ENCODE measurements at regions not wholly inside any gene's neighbourhood (a gene's known extent, or its start where the extent isn't known, plus 50 kb on each side); places are given as distances from the start of the nearest gene placed in this dataset.

DNA sequence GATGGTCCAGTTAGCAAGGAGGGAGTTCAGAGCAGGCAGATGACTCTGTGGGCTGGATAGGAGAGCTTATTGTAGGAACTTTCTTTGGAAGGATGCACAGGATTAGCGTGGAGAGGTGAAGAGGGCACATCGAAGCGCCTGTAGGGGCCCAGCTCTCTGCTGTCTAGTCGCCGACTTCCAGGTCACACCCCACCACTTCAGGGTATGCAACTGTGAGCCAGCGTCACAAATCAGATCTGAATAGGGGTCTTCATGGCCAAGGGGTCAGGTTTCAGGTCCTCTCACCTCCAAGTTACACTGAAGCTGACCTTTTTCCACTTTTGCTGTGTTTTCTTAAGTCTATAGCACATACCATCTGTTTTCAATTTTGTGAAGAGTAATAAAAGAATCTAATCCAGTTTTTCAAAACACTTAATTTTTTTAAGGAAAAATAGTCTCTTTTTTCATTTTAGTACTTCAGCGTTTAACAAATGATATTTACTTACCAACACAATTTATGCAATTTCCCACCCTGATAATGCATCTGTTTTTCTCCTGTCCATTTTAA, 364.2 kb upstream of the CLINT1 start:
- H3K27ac ChIP-seq (ENCODE audit: low read depth, low read length): no peak overlapping the region
- H3K27me3 ChIP-seq (ENCODE audit: insufficient read depth, low read length): no peaks in the 10 kb centered on the region
- H3K9ac ChIP-seq (ENCODE audit: low read depth, low read length): no peak overlapping the region
- H3K4me3 ChIP-seq (ENCODE audit: low read length): no peak overlapping the region
- H3K36me3 ChIP-seq (ENCODE audit: insufficient read depth, low read length): no peaks in the 10 kb centered on the region
- H3K4me1 ChIP-seq (ENCODE audit: insufficient read depth, low read length): no peaks in the 10 kb centered on the region; the same call in 1 of the 2 replicates
- WGBS: 92% methylated on average over 7 of the region's 7 CpGs
- no peaks in the 10 kb centered on the region for H3K9me3 ChIP-seq (ENCODE audit: insufficient read depth, low read depth, low read length)

DNA sequence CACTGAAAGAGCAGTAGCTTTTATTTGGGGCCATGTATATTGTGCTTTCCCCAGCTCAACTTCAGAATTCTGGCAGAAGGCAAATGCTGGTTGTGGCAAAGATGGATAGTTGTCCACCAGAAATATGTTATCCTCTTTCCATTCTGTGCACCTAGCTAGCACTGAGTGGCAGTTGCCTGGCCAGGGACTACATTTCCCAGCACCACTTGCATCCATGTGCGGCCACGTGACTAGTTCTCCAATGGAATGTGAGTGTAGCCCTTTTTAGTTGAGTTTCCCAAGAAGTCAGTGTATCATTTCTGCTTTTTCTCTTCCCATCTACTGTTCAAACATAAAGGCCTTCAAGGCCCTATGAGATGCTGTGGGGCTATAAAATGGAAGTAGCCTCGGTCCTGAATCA, 354.0 kb upstream of the CLINT1 start:
- no peaks in the 10 kb centered on the region for H3K36me3 ChIP-seq (ENCODE audit: insufficient read depth, low read length)
- H3K27ac ChIP-seq (ENCODE audit: low read depth, low read length): no peak overlapping the region
- no peaks in the 10 kb centered on the region for H3K9me3 ChIP-seq (ENCODE audit: insufficient read depth, low read depth, low read length)
- WGBS: 71% methylated on average over 2 of the region's 3 CpGs
- no peak overlapping the region for H3K4me3 ChIP-seq (ENCODE audit: low read length)
- no peak overlapping the region for H3K9ac ChIP-seq (ENCODE audit: low read depth, low read length)
- no peaks in the 10 kb centered on the region for H3K4me1 ChIP-seq (ENCODE audit: insufficient read depth, low read length)
- no peaks in the 10 kb centered on the region for H3K27me3 ChIP-seq (ENCODE audit: insufficient read depth, low read length)

DNA sequence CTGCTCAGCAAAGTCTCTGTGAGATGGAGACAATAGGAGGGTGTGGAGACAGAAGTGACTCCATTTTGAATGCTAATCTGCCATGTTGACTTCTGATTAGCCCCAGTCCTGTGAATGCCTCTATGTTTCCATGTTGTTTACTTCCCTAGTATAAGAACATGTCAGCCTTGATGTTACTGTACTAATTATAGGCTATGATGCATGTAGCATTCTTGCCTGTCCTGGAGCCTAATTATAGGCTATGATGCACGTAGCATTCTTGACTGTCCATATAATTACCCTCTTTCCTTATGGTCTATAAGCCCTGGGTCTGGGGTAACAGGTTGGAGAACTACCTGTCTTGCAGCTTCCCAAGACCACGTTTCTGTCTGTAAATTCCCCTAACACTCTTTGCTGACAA, 353.3 kb upstream of the CLINT1 start:
- no peak overlapping the region for H3K27ac ChIP-seq (ENCODE audit: low read depth, low read length)
- WGBS: 86% methylated on average over 2 of the region's 2 CpGs

DNA sequence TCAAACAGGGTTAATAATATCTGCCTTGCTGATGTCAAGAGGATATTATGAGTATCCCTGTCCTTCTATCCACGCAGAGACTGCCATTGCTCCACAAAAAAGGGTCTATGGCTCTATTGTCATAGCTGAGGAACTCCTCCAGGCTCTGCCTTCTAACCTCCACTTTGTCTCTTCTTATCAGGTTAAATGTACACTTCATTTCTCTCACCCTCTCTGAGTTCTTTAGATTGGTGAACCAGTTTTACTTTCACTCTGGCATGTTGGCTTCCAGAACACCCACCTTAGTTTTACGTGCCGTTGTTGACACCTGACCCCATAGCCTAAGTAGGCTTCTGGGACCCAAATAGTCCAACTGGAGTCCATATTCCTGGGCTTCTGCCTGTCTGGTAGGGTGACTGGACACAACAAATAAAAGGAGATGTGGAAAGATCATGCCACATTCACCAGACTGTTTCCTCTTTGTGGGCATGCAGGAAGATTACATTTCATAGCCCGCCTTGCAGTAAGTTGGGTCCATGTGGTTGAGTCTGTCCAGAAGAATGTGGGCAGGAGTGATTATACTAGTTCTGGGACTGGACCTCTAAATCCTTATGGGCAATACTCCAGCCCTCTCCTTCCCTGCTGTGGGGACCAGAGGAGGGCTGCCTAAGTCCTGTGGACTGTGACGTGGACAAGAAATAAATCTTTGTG, 350.4 kb upstream of the CLINT1 start:
- H3K9ac ChIP-seq (ENCODE audit: low read depth, low read length): no peak overlapping the region
- H3K36me3 ChIP-seq (ENCODE audit: insufficient read depth, low read length): no peaks in the 10 kb centered on the region
- WGBS: 93% methylated on average over 4 of the region's 5 CpGs
- no peaks in the 10 kb centered on the region for H3K9me3 ChIP-seq (ENCODE audit: insufficient read depth, low read depth, low read length)
- H3K4me1 ChIP-seq (ENCODE audit: insufficient read depth, low read length): no peaks in the 10 kb centered on the region
- H3K27me3 ChIP-seq (ENCODE audit: insufficient read depth, low read length): no peaks in the 10 kb centered on the region
- H3K27ac ChIP-seq (ENCODE audit: low read depth, low read length): no peak overlapping the region
- no peak overlapping the region for H3K4me3 ChIP-seq (ENCODE audit: low read length)

More for the DNA sequence above, 353.3 kb upstream of the CLINT1 start:
- Histone ChIP-seq H3K4me3 (ENCODE audit: low read length) (no peak overlapping the region), H3K9me3 (ENCODE audit: insufficient read depth, low read depth, low read length) (no peaks in the 10 kb centered on the region), H3K36me3 (ENCODE audit: insufficient read depth, low read length) (no peaks in the 10 kb centered on the region), H3K4me1 (ENCODE audit: insufficient read depth, low read length) (no peaks in the 10 kb centered on the region), H3K9ac (ENCODE audit: low read depth, low read length) (no peak overlapping the region), H3K27me3 (ENCODE audit: insufficient read depth, low read length) (no peaks in the 10 kb centered on the region)

DNA sequence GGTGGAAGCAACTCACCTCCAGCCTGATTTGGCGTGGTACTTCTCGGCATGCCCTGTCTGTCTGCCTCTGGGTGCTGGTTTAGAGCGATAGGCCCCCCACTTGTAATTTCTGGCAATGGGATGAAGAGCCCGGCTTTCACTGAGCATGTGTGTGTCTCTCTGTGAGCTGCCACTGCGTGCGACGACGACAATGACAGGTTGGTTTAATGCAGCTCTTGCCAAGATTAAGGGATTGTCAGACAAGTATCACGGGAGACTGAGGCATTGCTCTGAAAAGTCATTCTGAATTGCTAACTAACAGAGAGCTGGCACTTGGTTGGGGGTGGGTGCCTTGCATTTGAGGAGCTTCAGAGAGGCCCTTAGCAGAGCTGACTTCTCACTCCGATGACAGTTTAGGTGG, 348.8 kb upstream of the CLINT1 start:
- H3K4me3 ChIP-seq (ENCODE audit: low read length): no peak overlapping the region
- no peak overlapping the region for H3K27ac ChIP-seq (ENCODE audit: low read depth, low read length)
- no peak overlapping the region for H3K9ac ChIP-seq (ENCODE audit: low read depth, low read length)
- H3K4me1 ChIP-seq (ENCODE audit: insufficient read depth, low read length): no peaks in the 10 kb centered on the region
- H3K36me3 ChIP-seq (ENCODE audit: insufficient read depth, low read length): no peaks in the 10 kb centered on the region
- H3K27me3 ChIP-seq (ENCODE audit: insufficient read depth, low read length): no peaks in the 10 kb centered on the region
- H3K9me3 ChIP-seq (ENCODE audit: insufficient read depth, low read depth, low read length): no peaks in the 10 kb centered on the region
- WGBS: 86% methylated on average over 10 of the region's 10 CpGs

DNA sequence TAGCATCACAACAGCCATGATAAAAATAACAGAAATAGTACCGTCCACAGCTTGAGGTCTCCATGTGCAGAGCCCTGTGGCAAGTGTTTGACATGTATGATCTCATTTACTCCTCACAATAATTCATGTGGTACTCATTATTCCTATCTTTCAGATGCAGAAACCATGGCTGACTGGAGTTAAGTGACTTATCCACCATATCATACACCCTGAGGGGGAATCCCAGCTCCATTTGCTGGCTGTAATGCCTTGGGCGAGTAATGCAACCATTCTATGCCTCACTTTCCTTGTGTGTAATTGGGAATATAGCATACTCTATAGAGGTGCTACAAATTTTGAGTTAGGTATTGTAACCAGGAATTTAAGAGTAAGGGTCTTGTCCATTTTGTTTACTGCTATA, 347.0 kb upstream of the CLINT1 start:
- 95% methylated on average over 1 of the region's 2 CpGs for WGBS
- Histone ChIP-seq H3K36me3 (ENCODE audit: insufficient read depth, low read length) (no peaks in the 10 kb centered on the region), H3K4me1 (ENCODE audit: insufficient read depth, low read length) (no peaks in the 10 kb centered on the region; the same call in 1 of the 2 replicates), H3K27me3 (ENCODE audit: insufficient read depth, low read length) (no peaks in the 10 kb centered on the region), H3K9me3 (ENCODE audit: insufficient read depth, low read depth, low read length) (no peaks in the 10 kb centered on the region), H3K9ac (ENCODE audit: low read depth, low read length) (no peak overlapping the region), H3K4me3 (ENCODE audit: low read length) (no peak overlapping the region), H3K27ac (ENCODE audit: low read depth, low read length) (no peak overlapping the region)

DNA sequence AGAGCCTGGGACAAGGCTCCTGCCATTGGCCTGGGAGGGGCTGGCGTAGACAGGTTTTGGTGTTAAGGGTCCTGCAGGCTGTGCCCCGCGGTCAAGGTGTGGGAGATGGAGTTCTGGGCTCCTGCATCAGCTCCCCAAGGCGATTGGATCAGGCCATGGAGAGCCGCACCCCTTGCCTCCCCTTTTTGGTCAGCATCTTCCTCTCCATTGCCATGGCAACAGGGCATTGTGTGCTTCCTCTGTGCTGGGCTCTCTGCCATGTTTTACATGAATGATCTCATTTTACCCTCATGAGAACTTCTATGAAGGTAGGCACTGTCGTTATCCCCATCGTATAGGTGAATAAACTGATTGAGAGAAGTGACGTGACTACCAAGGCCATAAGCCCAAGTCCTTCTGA, 344.3 kb upstream of the CLINT1 start:
- Histone ChIP-seq H3K27ac (ENCODE audit: low read depth, low read length) (no peak overlapping the region), H3K9me3 (ENCODE audit: insufficient read depth, low read depth, low read length) (no peaks in the 10 kb centered on the region), H3K9ac (ENCODE audit: low read depth, low read length) (no peak overlapping the region), H3K4me3 (ENCODE audit: low read length) (no peak overlapping the region), H3K36me3 (ENCODE audit: insufficient read depth, low read length) (no peaks in the 10 kb centered on the region), H3K4me1 (ENCODE audit: insufficient read depth, low read length) (peaks cover 9% of the 10 kb centered on the region), H3K27me3 (ENCODE audit: insufficient read depth, low read length) (no peaks in the 10 kb centered on the region)
- 95% methylated on average over 8 of the region's 8 CpGs for WGBS

DNA sequence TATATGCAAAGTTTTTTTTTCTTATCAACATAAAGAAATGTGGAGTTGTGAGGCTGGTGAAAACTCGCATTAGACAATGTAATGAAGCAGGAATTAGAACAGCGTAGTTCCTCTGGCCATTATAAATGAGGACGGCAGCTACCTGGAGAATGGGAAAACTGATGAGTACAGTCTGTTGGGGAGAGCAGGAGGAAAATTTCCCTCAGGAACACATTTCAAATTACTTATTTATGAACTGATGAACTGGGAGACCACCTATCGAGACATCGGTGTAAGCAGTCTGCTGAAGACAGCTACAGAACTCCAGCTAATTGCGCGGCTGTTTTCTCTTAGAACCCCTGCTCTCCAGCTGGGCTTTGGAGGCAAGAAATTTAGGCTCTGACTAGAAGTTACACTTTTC, 343.9 kb upstream of the CLINT1 start:
- H3K9me3 ChIP-seq (ENCODE audit: insufficient read depth, low read depth, low read length): no peaks in the 10 kb centered on the region
- 76% methylated on average over 7 of the region's 7 CpGs for WGBS

DNA sequence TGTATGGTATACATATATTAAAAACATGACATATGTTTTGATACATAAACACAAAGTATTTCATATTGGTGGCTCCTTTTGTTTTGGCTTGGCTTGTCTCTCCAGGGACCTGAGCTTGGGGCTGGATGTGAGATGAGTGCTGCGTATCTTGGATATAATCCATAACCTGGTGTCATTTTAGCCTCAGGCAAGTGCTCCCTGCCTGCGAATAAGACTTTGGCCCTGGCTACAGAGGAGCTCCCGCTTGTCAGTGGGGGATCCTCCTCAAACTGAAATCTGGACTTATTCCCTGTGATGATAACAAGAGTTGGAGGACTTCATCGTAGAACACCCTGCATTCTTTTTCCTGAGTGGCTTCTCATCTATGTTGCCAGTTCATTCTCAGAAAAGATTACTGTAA, 341.7 kb upstream of the CLINT1 start:
- Histone ChIP-seq H3K36me3 (ENCODE audit: insufficient read depth, low read length) (no peaks in the 10 kb centered on the region), H3K9ac (ENCODE audit: low read depth, low read length) (no peak overlapping the region), H3K9me3 (ENCODE audit: insufficient read depth, low read depth, low read length) (no peaks in the 10 kb centered on the region), H3K4me1 (ENCODE audit: insufficient read depth, low read length) (peaks cover 9% of the 10 kb centered on the region), H3K4me3 (ENCODE audit: low read length) (no peak overlapping the region), H3K27ac (ENCODE audit: low read depth, low read length) (no peak overlapping the region), H3K27me3 (ENCODE audit: insufficient read depth, low read length) (no peaks in the 10 kb centered on the region)
- 93% methylated on average over 4 of the region's 4 CpGs for WGBS

More for the DNA sequence above, 343.9 kb upstream of the CLINT1 start:
- peaks cover 9% of the 10 kb centered on the region for H3K4me1 ChIP-seq (ENCODE audit: insufficient read depth, low read length)
- H3K27me3 ChIP-seq (ENCODE audit: insufficient read depth, low read length): no peaks in the 10 kb centered on the region
- H3K36me3 ChIP-seq (ENCODE audit: insufficient read depth, low read length): no peaks in the 10 kb centered on the region
- H3K9ac ChIP-seq (ENCODE audit: low read depth, low read length): no peak overlapping the region
- no peak overlapping the region for H3K4me3 ChIP-seq (ENCODE audit: low read length)
- no peak overlapping the region for H3K27ac ChIP-seq (ENCODE audit: low read depth, low read length)

DNA sequence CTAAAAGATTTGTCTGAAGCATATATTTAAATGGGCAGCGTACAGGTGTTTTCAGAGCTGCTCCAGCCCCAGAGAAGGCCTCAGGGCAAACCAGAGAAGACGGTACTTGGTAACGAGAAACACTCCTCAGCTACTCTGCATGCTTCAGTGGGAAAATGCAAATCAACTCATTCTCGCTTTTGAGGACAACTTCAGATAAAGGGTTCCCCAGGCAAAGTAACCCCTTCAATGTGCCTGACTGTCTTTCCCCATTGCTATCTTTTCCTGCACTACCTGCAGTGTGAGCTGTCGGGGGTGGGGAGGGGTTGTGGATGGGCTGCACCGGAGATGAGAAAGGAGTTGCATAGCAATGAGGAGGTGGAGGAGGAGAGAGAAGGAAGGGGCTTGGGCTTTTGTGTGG, 339.7 kb upstream of the CLINT1 start:
- Histone ChIP-seq H3K9ac (ENCODE audit: low read depth, low read length) (no peak overlapping the region), H3K36me3 (ENCODE audit: insufficient read depth, low read length) (no peaks in the 10 kb centered on the region), H3K4me3 (ENCODE audit: low read length) (no peak overlapping the region), H3K27me3 (ENCODE audit: insufficient read depth, low read length) (no peaks in the 10 kb centered on the region), H3K9me3 (ENCODE audit: insufficient read depth, low read depth, low read length) (no peaks in the 10 kb centered on the region), H3K27ac (ENCODE audit: low read depth, low read length) (no peak overlapping the region), H3K4me1 (ENCODE audit: insufficient read depth, low read length) (peaks cover 9% of the 10 kb centered on the region)
- 56% methylated on average over 6 of the region's 6 CpGs for WGBS

DNA sequence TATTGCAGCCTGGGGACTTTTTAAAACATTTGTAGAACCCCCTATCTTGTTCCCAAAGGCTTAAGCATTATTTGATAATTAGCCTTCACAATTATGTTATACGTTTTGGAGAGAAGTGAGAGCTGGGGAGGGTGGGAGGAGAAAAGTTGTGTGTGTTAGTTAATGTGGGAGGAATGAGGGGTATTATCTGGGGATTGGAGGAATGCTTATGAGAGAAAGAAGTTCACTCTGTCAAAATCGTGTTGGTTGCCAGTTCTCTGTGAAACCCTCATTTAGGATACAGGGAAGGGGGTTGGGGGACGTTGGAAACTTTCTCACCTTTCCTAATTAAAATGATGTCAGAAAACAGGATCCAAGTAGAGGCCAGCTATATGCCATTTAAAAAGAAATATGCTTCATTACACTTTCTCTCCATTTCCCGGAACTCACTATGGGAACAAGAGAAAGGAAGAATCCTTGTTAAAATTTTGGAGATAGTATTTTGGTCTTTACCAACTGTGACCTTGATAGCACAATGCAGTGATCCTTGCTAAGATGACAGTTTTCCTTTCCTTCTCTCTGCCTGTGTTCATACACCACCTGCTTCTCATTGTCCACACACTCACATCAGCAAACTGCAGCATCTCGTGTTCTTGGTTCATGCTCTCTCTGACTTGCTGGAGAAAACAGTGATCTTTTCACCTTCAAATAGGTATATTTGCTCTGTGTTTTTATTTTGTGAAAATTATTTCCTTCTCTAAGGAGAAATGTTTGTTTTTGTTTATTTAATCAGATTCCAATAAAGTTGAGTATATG, 336.7 kb upstream of the CLINT1 start:
- Histone ChIP-seq H3K4me1 (ENCODE audit: insufficient read depth, low read length) (peaks cover 9% of the 10 kb centered on the region), H3K9ac (ENCODE audit: low read depth, low read length) (no peak overlapping the region), H3K4me3 (ENCODE audit: low read length) (no peak overlapping the region), H3K27me3 (ENCODE audit: insufficient read depth, low read length) (no peaks in the 10 kb centered on the region), H3K36me3 (ENCODE audit: insufficient read depth, low read length) (no peaks in the 10 kb centered on the region), H3K27ac (ENCODE audit: low read depth, low read length) (no peak overlapping the region), H3K9me3 (ENCODE audit: insufficient read depth, low read depth, low read length) (peaks cover 10% of the 10 kb centered on the region)
- WGBS: 83% methylated on average over 4 of the region's 5 CpGs
